GM19351 (cell line): ENCODE measurements at regions not wholly inside any gene's neighbourhood (a gene's known extent, or its start where the extent isn't known, plus 50 kb on each side); places are given as distances from the start of the nearest gene placed in this dataset.
"Not testable (repeated sequence)": the region's sequence is repeated elsewhere in the genome, so short reads cannot be mapped to it uniquely, and the experiment has no call there.

Experiments used
- ATAC-seq: cut with Tn5 transposase; IDR thresholded peaks from one replicate; pipeline ENCODE4 v1.9.1; 2021; ENCODE audit warnings: mild to moderate bottlenecking, moderate library complexity; ENCODE audit not compliant: unreplicated experiment

DNA sequence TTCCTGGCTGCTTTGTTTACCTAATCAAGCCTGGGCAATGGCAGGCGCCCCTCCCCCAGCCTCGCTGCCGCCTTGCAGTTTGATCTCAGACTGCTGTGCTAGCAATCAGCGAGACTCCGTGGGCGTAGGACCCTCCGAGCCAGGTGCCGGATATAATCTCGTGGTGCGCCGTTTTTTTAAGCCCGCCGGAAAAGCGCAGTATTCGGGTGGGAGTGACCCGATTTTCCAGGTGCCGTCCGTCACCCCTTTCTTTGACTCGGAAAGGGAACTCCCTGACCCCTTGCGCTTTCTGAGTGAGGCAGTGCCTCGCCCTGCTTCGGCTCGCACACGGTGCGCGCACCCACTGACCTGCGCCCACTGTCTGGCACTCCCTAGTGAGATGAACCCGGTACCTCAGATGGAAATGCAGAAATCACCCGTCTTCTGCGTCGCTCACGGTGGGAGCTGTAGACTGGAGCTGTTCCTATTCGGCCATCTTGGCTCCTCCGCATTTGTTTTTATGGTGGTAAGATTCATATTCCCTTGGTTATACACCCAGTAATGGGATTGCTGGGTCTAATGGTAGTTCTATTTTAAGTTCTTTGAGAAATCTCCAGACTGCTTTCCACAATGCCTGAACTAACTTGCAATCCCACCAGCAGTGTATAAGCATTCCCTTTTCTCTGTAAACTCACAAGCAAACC lies 652.1 kb upstream of the LRFN5 start:
- ATAC-seq: not testable (repeated sequence)

GRCh38 chr14:40944521-40944920 lies 662.2 kb upstream of the LRFN5 start:
- ATAC-seq: no peak

DNA sequence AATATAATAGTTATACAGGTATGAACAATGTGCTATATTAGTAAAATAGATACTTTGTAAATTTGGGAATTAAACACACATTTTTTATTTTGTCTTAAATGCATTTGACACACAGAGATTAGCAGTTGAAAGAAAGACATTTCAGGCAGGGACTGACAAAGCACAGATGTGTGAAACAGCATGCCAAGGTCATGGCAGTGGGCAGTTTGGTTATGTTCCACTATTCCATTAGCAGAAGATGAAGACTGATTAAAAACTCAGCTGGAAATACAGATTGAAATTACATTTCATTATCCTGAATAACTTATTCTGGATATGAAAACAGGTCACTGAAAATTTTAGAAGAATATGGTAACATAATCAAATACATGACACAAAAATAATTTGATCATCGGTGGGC lies 669.8 kb upstream of the LRFN5 start:
- ATAC-seq: no peak

GRCh38 chr14:40920380-40920779 lies 686.3 kb upstream of the LRFN5 start:
- ATAC-seq: no peak

- no peak for ATAC-seq
These were observed 695.5 kb upstream of the LRFN5 start for GRCh38 chr14:40911141-40911540.

- no peak for ATAC-seq
These were observed 696.8 kb upstream of the LRFN5 start for GRCh38 chr14:40909906-40910305.

- no peak for ATAC-seq
These were observed 703.0 kb upstream of the LRFN5 start for GRCh38 chr14:40903709-40904108.

DNA sequence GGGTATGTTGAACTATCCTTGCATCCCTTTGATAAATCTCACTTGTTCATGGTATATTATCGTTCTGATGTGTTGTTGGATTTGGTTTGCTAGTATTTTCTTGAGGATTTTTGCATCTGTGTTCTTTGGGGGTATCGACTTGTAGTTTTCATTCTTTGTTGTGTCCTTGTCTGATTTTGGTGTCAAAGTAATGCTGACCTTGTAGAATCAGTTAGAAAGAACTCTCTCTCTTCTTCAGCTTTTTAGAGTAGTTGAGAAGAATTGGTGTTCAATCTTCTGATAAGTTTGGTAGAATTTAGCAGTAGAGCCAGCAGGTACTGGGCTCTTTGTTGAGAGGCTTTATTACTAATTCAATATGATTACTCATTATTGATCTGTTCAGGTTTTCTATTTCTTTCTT lies 707.2 kb upstream of the LRFN5 start:
- ATAC-seq: no peak

GRCh38 chr14:40894846-40895245 lies 711.8 kb upstream of the LRFN5 start:
- no peak for ATAC-seq

- ATAC-seq: no peak
These were observed 717.5 kb upstream of the LRFN5 start for GRCh38 chr14:40889126-40889525.

DNA sequence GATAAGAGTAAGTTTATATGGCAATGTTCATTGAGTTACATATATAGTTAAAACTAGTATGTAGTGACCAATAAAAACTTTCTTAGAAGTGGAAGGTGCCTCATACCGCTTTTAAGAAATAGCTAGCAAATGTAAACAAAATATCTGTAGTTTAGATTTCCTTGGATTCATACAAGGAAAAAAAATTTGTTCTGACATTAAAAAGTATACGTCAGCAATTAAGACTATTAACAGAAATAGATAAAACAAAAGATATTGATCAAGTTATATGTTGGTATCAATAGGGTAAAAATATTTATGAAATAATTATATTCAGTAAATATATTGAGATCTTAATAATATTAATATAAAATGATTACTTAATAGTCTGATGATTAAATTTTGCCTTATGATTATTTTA lies 718.8 kb upstream of the LRFN5 start:
- ATAC-seq: no peak

GRCh38 chr14:40870252-40870651 lies 736.4 kb upstream of the LRFN5 start:
- ATAC-seq: no peak

- no peak for ATAC-seq
These were observed 747.6 kb upstream of the LRFN5 start for GRCh38 chr14:40859055-40859454.

GRCh38 chr14:40855343-40855742 lies 751.3 kb upstream of the LRFN5 start:
- no peak for ATAC-seq

GRCh38 chr14:40850191-40850590 lies 756.5 kb upstream of the LRFN5 start:
- ATAC-seq: no peak

DNA sequence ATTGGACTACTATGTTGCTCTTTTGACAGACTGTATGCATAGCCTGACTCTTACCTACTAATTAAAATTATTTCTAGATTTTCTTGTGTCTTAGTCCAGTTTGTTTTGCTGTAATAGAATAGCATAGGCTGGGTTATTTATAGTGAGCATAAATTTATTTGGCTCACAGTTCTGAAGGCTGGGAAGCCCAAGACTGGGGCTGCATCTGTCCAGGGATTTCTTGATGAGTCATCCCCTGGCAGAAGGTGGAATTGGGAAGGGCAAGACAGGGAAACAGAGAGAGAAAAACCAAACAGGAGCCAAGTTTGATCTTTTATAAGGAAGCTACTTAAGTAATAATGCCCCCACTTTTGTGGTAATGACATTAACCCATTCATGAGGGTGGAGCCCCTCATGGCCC lies 759.2 kb upstream of the LRFN5 start:
- no peak for ATAC-seq

- no peak for ATAC-seq
These were observed 763.9 kb upstream of the LRFN5 start for GRCh38 chr14:40842816-40843215.

DNA sequence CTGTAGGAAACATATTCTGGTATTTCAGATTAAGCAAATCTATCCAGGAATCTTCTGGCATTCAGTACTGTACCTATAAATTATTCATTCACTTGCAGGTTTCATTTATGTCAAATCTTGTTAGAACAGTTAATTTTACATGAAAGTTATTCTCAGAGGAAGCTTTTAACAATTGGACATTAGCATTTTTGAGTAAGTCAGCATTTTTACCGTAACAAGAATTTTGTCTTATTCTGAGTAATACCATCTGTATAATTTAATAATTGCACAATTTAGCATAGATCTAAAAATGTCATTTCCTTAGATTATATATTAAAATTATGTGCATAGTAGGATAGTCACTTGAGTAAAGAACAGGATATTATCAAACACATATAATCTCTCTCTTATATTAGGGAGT lies 764.8 kb upstream of the LRFN5 start:
- ATAC-seq: no peak

DNA sequence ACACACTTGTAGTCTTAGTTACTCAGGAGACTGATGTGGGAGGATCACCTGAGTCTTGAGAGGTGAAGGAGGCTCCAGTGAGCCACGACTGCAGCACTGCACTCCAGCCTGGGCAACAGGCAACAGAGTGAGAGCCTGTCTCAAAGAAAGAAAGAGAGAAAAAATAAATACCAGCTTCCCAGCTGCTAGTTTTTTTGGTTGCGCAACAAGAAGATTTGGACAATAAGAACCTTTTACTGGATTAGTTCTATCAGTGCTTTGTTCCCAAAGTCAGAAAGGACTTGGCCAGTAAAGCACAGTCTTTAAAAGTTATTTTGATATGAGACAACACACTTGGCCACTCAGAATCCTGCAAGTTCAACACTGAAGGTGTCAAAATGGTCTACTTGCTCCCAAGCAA lies 768.1 kb upstream of the LRFN5 start:
- ATAC-seq: no peak

DNA sequence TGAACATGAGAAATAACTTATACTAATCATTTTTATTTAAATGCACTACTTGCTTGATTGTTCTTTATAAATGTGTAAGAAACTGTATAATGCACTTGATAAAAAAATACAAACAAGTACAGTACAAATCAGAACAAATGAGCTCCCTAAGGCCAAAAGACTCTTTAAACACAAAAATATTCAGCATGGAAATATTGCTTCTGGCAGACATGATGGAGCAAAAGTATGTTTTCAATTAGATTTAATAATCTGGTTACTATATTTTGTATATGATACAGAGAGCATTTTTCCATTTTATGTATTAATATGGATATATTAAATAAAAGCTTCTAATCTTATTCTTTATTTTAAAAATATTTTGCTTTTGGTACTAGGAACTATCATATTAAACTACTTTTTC lies 800.2 kb upstream of the LRFN5 start:
- ATAC-seq: no peak

- ATAC-seq: no peak
These were observed 810.5 kb upstream of the LRFN5 start for GRCh38 chr14:40796168-40796567.

- ATAC-seq: no peak
These were observed 821.8 kb upstream of the LRFN5 start for GRCh38 chr14:40784860-40785259.

DNA sequence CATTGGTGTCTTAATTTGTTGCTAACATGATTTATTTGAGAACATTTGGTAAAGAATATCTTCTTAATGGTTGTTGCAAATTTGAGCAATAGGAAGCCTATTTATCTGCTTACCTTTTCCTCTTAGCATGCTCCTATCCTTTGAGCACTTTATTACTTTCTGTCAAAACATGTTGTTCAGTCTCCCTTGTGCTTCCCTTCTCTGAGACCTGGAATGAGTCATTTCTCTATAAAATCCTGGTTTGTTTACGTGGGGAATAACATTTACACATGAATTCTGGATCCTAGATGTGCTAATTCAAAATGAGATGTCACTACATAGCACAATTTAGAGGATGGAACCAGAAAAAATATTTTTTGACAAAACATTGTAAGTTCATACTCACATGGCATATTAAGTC lies 844.0 kb upstream of the LRFN5 start:
- ATAC-seq: no peak
